GM12891 (cell line): ENCODE measurements at regions not wholly inside any gene's neighbourhood (a gene's known extent, or its start where the extent isn't known, plus 50 kb on each side); places are given as distances from the start of the nearest gene placed in this dataset.
"Not testable (repeated sequence)": the region's sequence is repeated elsewhere in the genome, so short reads cannot be mapped to it uniquely, and the experiment has no call there.

Experiments used
- DNase-seq: peaks from one replicate; pipeline ENCODE4 v3.0.0; 2011; ENCODE audit warnings: low spot score; ENCODE audit not compliant: insufficient read length
- FAIRE-seq: peaks from 2 replicates; lab custom pipeline; 2011; peaks lifted over from hg19 to GRCh38; lab: Jason Lieb, UNC
- PAX5 ChIP-seq: IDR thresholded peaks from 2 replicates; pipeline ENCODE4 v1.6.1; 2011; ENCODE audit warnings: low read length, moderate library complexity, mild to moderate bottlenecking; ENCODE audit not compliant: insufficient read depth, severe bottlenecking
- POLR2A ChIP-seq: IDR thresholded peaks from 2 replicates; pipeline ENCODE4 v1.6.1; 2011; ENCODE audit warnings: low read depth, low read length, control low read depth
- POLR2AphosphoS5 ChIP-seq: IDR thresholded peaks from 2 replicates; pipeline ENCODE4 v1.6.1; 2011; ENCODE audit warnings: low read depth, low read length, control low read depth
- POU2F2 ChIP-seq: IDR thresholded peaks from 2 replicates; pipeline ENCODE4 v1.6.1; 2011; ENCODE audit warnings: low read depth, mild to moderate bottlenecking, control low read depth, low read length, moderate library complexity
- SPI1 ChIP-seq: IDR thresholded peaks from 2 replicates; pipeline ENCODE4 v1.6.1; 2011; ENCODE audit warnings: low read depth, low read length, control low read depth
- TAF1 ChIP-seq: IDR thresholded peaks from 2 replicates; pipeline ENCODE4 v1.6.1; 2011; ENCODE audit warnings: low read depth, low read length, control low read depth

- no peak for DNase-seq
- no peak for TF ChIP-seq POU2F2
- TF ChIP-seq PAX5, result no peak
- TF ChIP-seq SPI1, result no peak
- no peak for TF ChIP-seq POLR2A
- no peak for TF ChIP-seq POLR2AphosphoS5
- TF ChIP-seq TAF1, result no peak
Measured at GRCh38 chr4:60463857-60464502, 736.1 kb upstream of the ADGRL3 start.

GRCh38 chr4:60482921-60483351 lies 717.2 kb upstream of the ADGRL3 start:
- no peak for TF ChIP-seq POLR2A
- FAIRE-seq, result no peak
- DNase-seq, result no peak

More at GRCh38 chr4:60463857-60464502, 736.1 kb upstream of the ADGRL3 start:
- no peak for FAIRE-seq

GRCh38 chr4:60485276-60485675 lies 714.9 kb upstream of the ADGRL3 start:
- TF ChIP-seq PAX5, result no peak
- TF ChIP-seq SPI1, result no peak
- no peak for TF ChIP-seq POU2F2
- TF ChIP-seq TAF1, result no peak
- no peak for TF ChIP-seq POLR2AphosphoS5
- TF ChIP-seq POLR2A, result no peak
- FAIRE-seq, result no peak
- no peak for DNase-seq

- not testable (repeated sequence) for DNase-seq, FAIRE-seq
Measured at GRCh38 chr4:60487118-60487761, 712.9 kb upstream of the ADGRL3 start.

GRCh38 chr4:60500810-60501209 lies 699.3 kb upstream of the ADGRL3 start:
- FAIRE-seq, result no peak
- no peak for TF ChIP-seq POLR2AphosphoS5
- no peak for TF ChIP-seq PAX5
- TF ChIP-seq SPI1, result no peak
- TF ChIP-seq POU2F2, result no peak
- no peak for TF ChIP-seq POLR2A
- TF ChIP-seq TAF1, result no peak

GRCh38 chr4:60502733-60503132 lies 697.4 kb upstream of the ADGRL3 start:
- TF ChIP-seq POLR2A, result no peak
- no peak for TF ChIP-seq POU2F2
- no peak for TF ChIP-seq POLR2AphosphoS5
- no peak for TF ChIP-seq SPI1
- TF ChIP-seq TAF1, result no peak
- no peak for TF ChIP-seq PAX5
- DNase-seq, result no peak
- no peak for FAIRE-seq

More at GRCh38 chr4:60500810-60501209, 699.3 kb upstream of the ADGRL3 start:
- no peak for DNase-seq

- FAIRE-seq, result no peak
- no peak for DNase-seq
- TF ChIP-seq SPI1 (no peak), TAF1 (no peak), PAX5 (no peak), POLR2AphosphoS5 (no peak), POLR2A (no peak), POU2F2 (no peak)
Measured at GRCh38 chr4:60506061-60506460, 694.1 kb upstream of the ADGRL3 start.

GRCh38 chr4:60522265-60522664 lies 677.9 kb upstream of the ADGRL3 start:
- TF ChIP-seq SPI1, result no peak
- TF ChIP-seq POU2F2, result no peak
- no peak for TF ChIP-seq PAX5
- no peak for TF ChIP-seq TAF1
- FAIRE-seq, result no peak
- DNase-seq, result no peak

GRCh38 chr4:60531776-60532379 lies 668.2 kb upstream of the ADGRL3 start:
- DNase-seq, result no peak
- TF ChIP-seq POLR2A, result no peak
- no peak for TF ChIP-seq SPI1
- no peak for TF ChIP-seq POU2F2
- no peak for TF ChIP-seq PAX5
- TF ChIP-seq POLR2AphosphoS5, result no peak
- TF ChIP-seq TAF1, result no peak
- FAIRE-seq, result no peak

GRCh38 chr4:60544981-60545380 lies 655.1 kb upstream of the ADGRL3 start:
- no peak for DNase-seq

More at GRCh38 chr4:60544981-60545380, 655.1 kb upstream of the ADGRL3 start:
- TF ChIP-seq POLR2AphosphoS5, result no peak
- no peak for TF ChIP-seq PAX5
- FAIRE-seq, result no peak
